ENCODE measurements at regions not wholly inside any gene's neighbourhood (a gene's known extent, or its start where the extent isn't known, plus 50 kb on each side); places are given as distances from the start of the nearest gene placed in this dataset.
"Not testable (repeated sequence)": the region's sequence is repeated elsewhere in the genome, so short reads cannot be mapped to it uniquely, and the experiment has no call there.

DNA sequence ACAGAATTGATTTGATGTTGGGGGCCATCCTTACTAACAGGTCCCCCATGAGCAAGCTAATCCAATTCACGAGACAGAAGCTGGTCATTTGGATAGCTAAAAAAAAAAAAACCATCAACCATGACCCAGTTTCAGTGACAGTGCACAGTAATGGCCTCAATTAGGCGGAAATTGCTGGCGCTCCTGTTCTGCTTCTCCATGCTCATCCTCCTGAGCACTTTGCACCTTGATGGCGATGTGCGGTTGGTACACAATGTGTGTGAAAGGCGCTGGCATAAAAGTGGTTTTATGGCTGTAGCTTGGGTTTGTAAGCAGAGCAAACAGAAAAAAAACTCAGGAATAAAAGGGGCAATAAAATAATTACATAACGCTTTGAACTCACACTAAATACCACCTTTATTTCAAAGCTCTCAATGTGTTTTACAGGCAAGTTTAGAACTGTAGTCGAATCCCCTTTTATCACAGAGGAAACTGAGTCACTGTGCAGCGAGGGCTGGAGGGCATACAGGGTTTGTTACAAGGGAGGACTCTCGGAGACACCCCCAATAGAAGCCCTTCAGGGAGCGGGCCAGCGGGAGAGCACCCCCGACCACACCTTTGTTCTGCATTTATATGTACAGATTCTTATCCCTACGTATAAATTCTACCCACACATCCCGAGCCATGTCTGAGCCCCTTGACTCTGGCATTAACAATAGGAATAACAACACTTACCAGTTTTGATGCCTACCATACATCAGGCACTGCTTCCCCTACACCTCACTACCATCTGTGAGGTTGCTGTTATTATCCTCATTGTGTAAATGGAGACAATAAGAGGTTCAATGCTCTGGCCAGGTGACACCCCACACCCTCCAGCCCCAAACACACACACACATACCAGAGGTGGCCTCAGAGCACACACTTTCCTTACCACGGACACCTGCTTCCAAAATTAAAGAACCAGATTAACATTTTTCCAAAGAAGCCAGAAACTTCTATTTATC lies 213.5 kb upstream of the IRF2BP2 start:
- Mint-ChIP-seq H3K36me3 (ENCODE audit: low read depth) (no peaks in the 10 kb centered on the region), H3K4me3 (no peak overlapping the region), H3K27me3 (ENCODE audit: low read depth) (no peaks in the 10 kb centered on the region), H3K9me3 (no peaks in the 10 kb centered on the region), H3K27ac (no peak overlapping the region), H3K4me1 (ENCODE audit: low read depth) (peaks cover 9% of the 10 kb centered on the region)

GRCh38 chr1:234821840-234822239 lies 211.9 kb upstream of the IRF2BP2 start:
- Mint-ChIP-seq H3K27ac (no peak overlapping the region), H3K9me3 (no peaks in the 10 kb centered on the region), H3K4me3 (no peak overlapping the region), H3K27me3 (ENCODE audit: low read depth) (no peaks in the 10 kb centered on the region), H3K4me1 (ENCODE audit: low read depth) (peaks cover 5% of the 10 kb centered on the region), H3K36me3 (ENCODE audit: low read depth) (no peaks in the 10 kb centered on the region)

DNA sequence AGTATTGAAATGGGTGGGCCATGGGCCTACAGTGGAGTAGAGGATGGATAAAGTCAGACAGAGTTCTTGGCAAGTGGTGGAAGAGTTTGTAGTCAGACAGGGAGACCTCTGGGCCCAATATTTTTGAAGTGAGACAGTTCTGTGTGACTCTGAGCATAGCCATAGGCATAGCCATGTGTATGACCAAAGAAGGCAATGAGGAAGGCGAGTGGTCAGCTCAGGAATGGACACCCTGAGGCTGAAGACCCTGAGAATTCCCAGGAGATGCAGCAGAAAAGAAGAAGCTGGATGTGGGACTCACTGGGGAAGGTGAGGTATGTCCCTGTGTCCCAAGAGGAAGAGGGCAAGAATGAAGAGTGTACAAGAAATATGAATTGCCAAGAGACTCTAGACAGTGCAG lies 210.6 kb upstream of the IRF2BP2 start:
- Mint-ChIP-seq H3K4me3 (no peak overlapping the region), H3K4me1 (ENCODE audit: low read depth) (peaks cover 5% of the 10 kb centered on the region), H3K9me3 (no peaks in the 10 kb centered on the region), H3K27me3 (ENCODE audit: low read depth) (no peaks in the 10 kb centered on the region), H3K27ac (no peak overlapping the region), H3K36me3 (ENCODE audit: low read depth) (no peaks in the 10 kb centered on the region)

GRCh38 chr1:234819845-234820244 lies 209.9 kb upstream of the IRF2BP2 start:
- H3K36me3 Mint-ChIP-seq (ENCODE audit: low read depth); H3K4me3 Mint-ChIP-seq; H3K27me3 Mint-ChIP-seq (ENCODE audit: low read depth); H3K27ac Mint-ChIP-seq; H3K4me1 Mint-ChIP-seq (ENCODE audit: low read depth); H3K9me3 Mint-ChIP-seq: not testable (repeated sequence)

DNA sequence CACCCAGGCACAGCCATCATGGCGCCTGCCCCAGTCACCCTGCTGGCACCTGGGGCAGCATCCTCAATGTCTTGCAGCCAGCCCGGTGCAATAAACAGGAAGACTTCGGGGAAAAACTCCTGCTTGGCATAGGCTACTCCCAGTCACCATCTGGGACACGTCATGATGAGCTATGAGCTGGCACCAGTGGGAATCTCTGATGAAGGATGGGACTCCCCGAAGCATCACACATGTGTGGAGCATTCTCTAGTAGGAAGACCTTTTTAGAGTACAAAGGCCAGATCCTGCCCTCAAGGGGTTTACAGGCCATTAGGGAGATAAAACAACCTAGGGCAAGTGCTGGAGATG lies 208.0 kb upstream of the IRF2BP2 start:
- not testable (repeated sequence) for H3K36me3 Mint-ChIP-seq (ENCODE audit: low read depth); H3K4me1 Mint-ChIP-seq (ENCODE audit: low read depth); H3K4me3 Mint-ChIP-seq; H3K27me3 Mint-ChIP-seq (ENCODE audit: low read depth); H3K27ac Mint-ChIP-seq; H3K9me3 Mint-ChIP-seq

GRCh38 chr1:234817313-234818039 lies 207.5 kb upstream of the IRF2BP2 start:
- H3K4me3 Mint-ChIP-seq; H3K4me1 Mint-ChIP-seq (ENCODE audit: low read depth); H3K27me3 Mint-ChIP-seq (ENCODE audit: low read depth); H3K27ac Mint-ChIP-seq; H3K36me3 Mint-ChIP-seq (ENCODE audit: low read depth); H3K9me3 Mint-ChIP-seq: not testable (repeated sequence)

DNA sequence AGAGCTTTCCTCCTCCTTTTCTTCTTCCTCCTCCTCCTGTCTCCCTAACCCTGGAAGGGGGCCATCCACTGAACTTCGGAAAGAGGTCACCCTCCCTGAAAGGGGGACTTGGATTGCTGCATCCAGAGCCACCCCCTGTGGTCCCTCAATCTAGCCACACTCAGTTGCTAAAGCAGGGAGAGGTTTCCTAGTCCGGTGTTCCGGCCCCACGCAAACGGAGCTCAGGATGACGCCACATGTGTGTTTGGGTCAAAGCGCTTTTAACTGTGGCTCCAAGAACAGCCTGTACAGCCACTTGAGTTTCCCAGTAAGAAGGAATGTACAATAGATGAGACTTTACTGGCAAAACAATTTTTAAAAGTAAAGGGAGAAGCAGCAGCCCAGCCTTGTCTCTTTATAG lies 206.9 kb upstream of the IRF2BP2 start:
- H3K4me3 Mint-ChIP-seq; H3K4me1 Mint-ChIP-seq (ENCODE audit: low read depth); H3K9me3 Mint-ChIP-seq; H3K27me3 Mint-ChIP-seq (ENCODE audit: low read depth); H3K36me3 Mint-ChIP-seq (ENCODE audit: low read depth); H3K27ac Mint-ChIP-seq: not testable (repeated sequence)

DNA sequence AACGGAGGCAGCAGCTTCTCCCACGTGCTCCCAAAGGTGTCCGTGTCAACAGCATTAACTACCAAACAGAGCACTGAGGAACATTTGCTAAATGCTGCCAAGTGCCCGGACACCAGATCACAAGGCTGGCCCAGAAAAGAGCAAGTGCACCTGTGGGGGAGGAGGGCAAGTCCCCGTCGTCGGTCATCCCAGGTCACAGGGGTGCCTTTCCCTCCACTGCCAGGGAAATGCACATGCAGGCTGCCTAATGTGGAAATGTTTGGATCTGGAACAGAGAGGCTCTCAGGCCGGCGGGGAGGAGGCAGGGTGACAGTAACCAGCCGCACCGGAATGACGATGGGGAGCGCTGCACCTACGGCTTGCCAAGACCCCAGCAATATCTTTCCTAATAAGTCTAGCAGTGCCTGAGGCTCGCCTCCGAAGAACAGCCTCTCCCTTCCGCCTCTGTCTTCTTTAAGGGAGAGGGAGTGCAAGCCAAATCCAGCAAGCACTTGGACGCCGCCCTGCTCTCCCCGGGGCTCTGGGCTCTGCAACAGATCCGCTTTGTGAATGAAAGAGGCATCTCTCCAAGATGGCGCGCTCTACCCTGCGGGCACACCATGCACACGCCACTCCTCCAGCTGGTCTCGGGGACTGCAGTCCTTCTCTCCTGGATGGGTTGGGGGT lies 206.3 kb upstream of the IRF2BP2 start:
- H3K4me3 Mint-ChIP-seq; H3K36me3 Mint-ChIP-seq (ENCODE audit: low read depth); H3K27me3 Mint-ChIP-seq (ENCODE audit: low read depth); H3K4me1 Mint-ChIP-seq (ENCODE audit: low read depth); H3K27ac Mint-ChIP-seq; H3K9me3 Mint-ChIP-seq: not testable (repeated sequence)

- not testable (repeated sequence) for H3K36me3 Mint-ChIP-seq (ENCODE audit: low read depth); H3K27ac Mint-ChIP-seq; H3K9me3 Mint-ChIP-seq; H3K27me3 Mint-ChIP-seq (ENCODE audit: low read depth); H3K4me3 Mint-ChIP-seq; H3K4me1 Mint-ChIP-seq (ENCODE audit: low read depth)
These were observed 205.4 kb upstream of the IRF2BP2 start for GRCh38 chr1:234815295-234815815.

GRCh38 chr1:234814235-234814634 lies 204.3 kb upstream of the IRF2BP2 start:
- not testable (repeated sequence) for H3K36me3 Mint-ChIP-seq (ENCODE audit: low read depth); H3K27me3 Mint-ChIP-seq (ENCODE audit: low read depth); H3K4me1 Mint-ChIP-seq (ENCODE audit: low read depth); H3K4me3 Mint-ChIP-seq; H3K9me3 Mint-ChIP-seq; H3K27ac Mint-ChIP-seq

- H3K4me1 Mint-ChIP-seq (ENCODE audit: low read depth); H3K27me3 Mint-ChIP-seq (ENCODE audit: low read depth); H3K27ac Mint-ChIP-seq; H3K36me3 Mint-ChIP-seq (ENCODE audit: low read depth); H3K9me3 Mint-ChIP-seq; H3K4me3 Mint-ChIP-seq: not testable (repeated sequence)
These were observed 201.8 kb upstream of the IRF2BP2 start for GRCh38 chr1:234811824-234812223.

- H3K36me3 Mint-ChIP-seq (ENCODE audit: low read depth); H3K9me3 Mint-ChIP-seq; H3K27ac Mint-ChIP-seq; H3K4me1 Mint-ChIP-seq (ENCODE audit: low read depth); H3K4me3 Mint-ChIP-seq; H3K27me3 Mint-ChIP-seq (ENCODE audit: low read depth): not testable (repeated sequence)
These were observed 200.7 kb upstream of the IRF2BP2 start for GRCh38 chr1:234810726-234811125.

GRCh38 chr1:234809854-234810245 lies 199.9 kb upstream of the IRF2BP2 start:
- not testable (repeated sequence) for H3K9me3 Mint-ChIP-seq; H3K36me3 Mint-ChIP-seq (ENCODE audit: low read depth); H3K27ac Mint-ChIP-seq; H3K27me3 Mint-ChIP-seq (ENCODE audit: low read depth); H3K4me1 Mint-ChIP-seq (ENCODE audit: low read depth); H3K4me3 Mint-ChIP-seq

DNA sequence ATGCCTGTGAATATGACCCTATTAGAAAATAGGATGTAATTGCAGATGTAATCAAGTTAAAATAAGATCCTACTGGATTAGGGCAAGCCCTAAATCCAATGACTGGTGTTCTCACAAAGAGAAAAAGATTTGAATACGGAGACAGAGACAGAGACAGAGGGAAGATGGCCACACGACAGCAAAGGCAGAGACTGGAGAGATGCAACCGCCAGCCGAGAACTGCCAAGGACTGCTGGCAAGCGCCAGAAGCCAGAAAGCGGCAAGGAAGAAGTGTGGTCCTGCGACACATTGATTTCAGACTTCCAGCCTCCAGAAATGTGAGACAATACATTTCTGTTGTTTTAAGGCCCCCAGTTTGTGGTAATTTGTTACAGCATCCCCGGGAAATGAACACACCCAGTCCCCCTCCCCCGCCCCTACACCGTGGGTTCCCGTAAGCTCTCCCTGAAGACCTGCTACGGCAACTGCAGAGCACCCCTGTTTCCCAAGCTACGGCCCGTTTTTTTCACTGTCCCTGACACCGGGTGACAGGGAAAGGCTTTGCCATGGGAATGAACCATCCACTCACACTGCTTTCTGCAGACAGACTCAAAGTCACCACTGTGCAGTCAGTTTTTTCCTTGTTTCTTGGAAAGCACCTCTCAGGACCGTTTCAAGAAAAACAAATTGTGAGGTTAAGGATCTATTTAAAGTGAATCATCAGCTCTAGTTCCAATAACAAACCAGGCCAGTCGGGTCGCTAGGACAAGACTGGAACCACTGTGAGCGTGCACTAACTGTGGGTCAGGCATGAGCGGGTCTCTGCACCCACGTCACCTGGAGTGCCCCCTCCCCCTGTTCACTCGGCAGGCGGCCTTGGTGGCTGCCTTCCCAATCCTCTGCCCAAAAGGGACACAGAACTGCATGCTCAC lies 199.2 kb upstream of the IRF2BP2 start:
- H3K4me3 Mint-ChIP-seq; H3K27me3 Mint-ChIP-seq (ENCODE audit: low read depth); H3K27ac Mint-ChIP-seq; H3K4me1 Mint-ChIP-seq (ENCODE audit: low read depth); H3K36me3 Mint-ChIP-seq (ENCODE audit: low read depth); H3K9me3 Mint-ChIP-seq: not testable (repeated sequence)

Measured in T-helper 1 cell treated with Interleukin-12 subunit alpha and Interleukin-12 subunit beta and Interleukin-4 antibody, amounts not matched to agents 30 μg/mL and 1 μg/mL, for 36 hours (primary cell).